ENCODE measurements at regions not wholly inside any gene's neighbourhood (a gene's known extent, or its start where the extent isn't known, plus 50 kb on each side); places are given as distances from the start of the nearest gene placed in this dataset.

- Histone ChIP-seq H3K4me3 (ENCODE audit: low read depth in 1 of 2, low read length in 2 of 2) (no peak overlapping the region), H3K36me3 (ENCODE audit: control insufficient read depth in 2 of 2, insufficient read depth in 2 of 2, low read length in 1 of 2) (no peaks in the 10 kb centered on the region), H3K4me1 (ENCODE audit: control insufficient read depth in 2 of 2, insufficient read depth in 2 of 2, low read length in 1 of 2) (no peaks in the 10 kb centered on the region), H3K27me3 (ENCODE audit: control insufficient read depth in 1 of 2, insufficient read depth in 2 of 2, low read length in 2 of 2) (no peaks in the 10 kb centered on the region), H3K9me3 (ENCODE audit: control insufficient read depth in 2 of 2, insufficient read depth in 1 of 2, low read depth in 1 of 2, low read length in 1 of 2) (no peaks in the 10 kb centered on the region), H3K27ac (ENCODE audit: low read depth in 2 of 2, low read length in 1 of 2) (no peak overlapping the region)
- whole genome bisulfite sequencing, 2 donors, result 87 to 90% methylated on average over 10 of the region's 10 CpGs
These were observed 316.3 kb downstream of the TMEM167A start for GRCh38 chr5:82760856-82761255.

DNA sequence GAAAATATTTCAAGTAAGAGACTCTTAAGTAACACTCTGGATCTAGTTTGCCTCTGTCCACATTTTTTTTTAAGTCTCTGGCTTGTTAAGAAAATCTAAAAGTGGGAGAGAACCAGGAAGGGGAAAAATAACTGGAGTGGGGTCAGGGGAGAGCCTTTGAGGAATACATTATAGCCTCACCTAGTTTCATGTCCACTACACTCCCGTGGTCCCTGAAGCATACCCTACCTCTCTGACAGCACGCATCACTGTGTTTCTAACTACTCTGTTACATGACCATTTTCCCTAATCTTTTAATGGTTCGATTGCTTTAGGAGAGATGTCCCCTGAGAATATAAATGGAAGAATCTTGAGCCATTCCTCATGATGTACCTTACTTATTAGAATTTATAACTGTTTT, 318.3 kb downstream of the TMEM167A start:
- no peaks in the 10 kb centered on the region for H3K9me3 ChIP-seq (ENCODE audit: control insufficient read depth in 2 of 2, insufficient read depth in 1 of 2, low read depth in 1 of 2, low read length in 1 of 2)
- H3K4me3 ChIP-seq (ENCODE audit: low read depth in 1 of 2, low read length in 2 of 2), result no peak overlapping the region
- WGBS, 2 donors, result 82 to 91% methylated on average over 3 of the region's 3 CpGs
- no peaks in the 10 kb centered on the region for H3K27me3 ChIP-seq (ENCODE audit: control insufficient read depth in 1 of 2, insufficient read depth in 2 of 2, low read length in 2 of 2)
- no peaks in the 10 kb centered on the region for H3K36me3 ChIP-seq (ENCODE audit: control insufficient read depth in 2 of 2, insufficient read depth in 2 of 2, low read length in 1 of 2)
- no peak overlapping the region for H3K27ac ChIP-seq (ENCODE audit: low read depth in 2 of 2, low read length in 1 of 2)
- H3K4me1 ChIP-seq (ENCODE audit: control insufficient read depth in 2 of 2, insufficient read depth in 2 of 2, low read length in 1 of 2), result no peaks in the 10 kb centered on the region

DNA sequence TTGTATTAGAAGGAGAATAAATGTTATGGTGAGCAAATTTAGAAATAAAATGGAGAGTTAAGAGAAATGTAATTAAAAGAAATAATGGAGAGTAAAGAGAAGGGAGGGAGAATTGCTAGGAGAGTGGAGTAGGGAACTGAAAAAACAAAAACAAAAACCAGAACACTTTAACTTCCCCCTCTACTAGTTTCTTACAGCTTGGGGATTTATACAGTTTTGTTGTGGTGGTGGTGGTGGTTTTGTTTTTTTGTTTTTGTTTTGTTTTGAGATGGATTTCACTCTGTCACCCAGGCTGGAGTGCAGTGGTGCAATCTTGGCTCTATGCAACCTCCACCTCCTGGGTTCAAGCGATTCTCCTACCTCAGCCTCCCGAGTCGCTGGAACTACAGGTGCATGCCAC, 322.4 kb downstream of the TMEM167A start:
- no peaks in the 10 kb centered on the region for H3K9me3 ChIP-seq (ENCODE audit: control insufficient read depth in 2 of 2, insufficient read depth in 1 of 2, low read depth in 1 of 2, low read length in 1 of 2)
- no peak overlapping the region for H3K4me3 ChIP-seq (ENCODE audit: low read depth in 1 of 2, low read length in 2 of 2)
- H3K27ac ChIP-seq (ENCODE audit: low read depth in 2 of 2, low read length in 1 of 2), result no peak overlapping the region
- WGBS, 2 donors, result 89 to 96% methylated on average over 3 of the region's 3 CpGs
- no peaks in the 10 kb centered on the region for H3K4me1 ChIP-seq (ENCODE audit: control insufficient read depth in 2 of 2, insufficient read depth in 2 of 2, low read length in 1 of 2)
- H3K36me3 ChIP-seq (ENCODE audit: control insufficient read depth in 2 of 2, insufficient read depth in 2 of 2, low read length in 1 of 2), result no peaks in the 10 kb centered on the region
- no peaks in the 10 kb centered on the region for H3K27me3 ChIP-seq (ENCODE audit: control insufficient read depth in 1 of 2, insufficient read depth in 2 of 2, low read length in 2 of 2)

DNA sequence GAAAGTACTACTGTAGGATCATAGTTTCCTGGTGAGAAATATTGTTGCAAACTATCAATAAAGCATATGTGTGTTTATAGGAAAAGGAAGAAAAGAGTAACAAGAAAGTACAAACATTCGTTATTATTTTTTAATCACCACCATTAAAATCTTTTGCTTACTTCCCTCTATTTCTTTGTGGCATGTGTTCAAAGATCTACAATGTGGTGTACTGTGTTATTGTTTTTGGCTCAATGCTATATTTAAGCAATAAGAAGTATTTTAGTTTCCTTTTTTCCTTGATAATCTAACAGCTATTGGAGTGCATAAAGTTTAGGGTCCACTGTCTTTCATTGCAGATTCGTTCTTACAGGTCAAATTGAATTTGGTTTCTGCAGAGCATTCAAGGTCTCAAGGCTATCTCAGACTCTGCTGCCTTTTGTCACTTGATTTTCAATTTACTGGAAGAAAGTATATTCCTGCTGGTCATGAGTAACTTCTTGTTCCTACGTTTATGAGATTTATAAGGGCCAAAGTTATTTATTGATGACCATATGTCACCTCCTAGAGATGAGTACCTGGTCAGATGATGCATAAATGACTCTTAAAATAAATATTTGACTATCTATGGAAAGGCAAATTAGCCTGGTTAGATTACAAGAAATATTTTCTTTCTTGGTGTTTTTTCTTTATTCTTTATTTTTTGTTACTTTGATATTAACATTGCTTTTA, 323.0 kb downstream of the TMEM167A start:
- Histone ChIP-seq H3K4me3 (ENCODE audit: low read depth in 1 of 2, low read length in 2 of 2) (no peak overlapping the region), H3K4me1 (ENCODE audit: control insufficient read depth in 2 of 2, insufficient read depth in 2 of 2, low read length in 1 of 2) (no peaks in the 10 kb centered on the region), H3K27me3 (ENCODE audit: control insufficient read depth in 1 of 2, insufficient read depth in 2 of 2, low read length in 2 of 2) (no peaks in the 10 kb centered on the region), H3K27ac (ENCODE audit: low read depth in 2 of 2, low read length in 1 of 2) (no peak overlapping the region), H3K9me3 (ENCODE audit: control insufficient read depth in 2 of 2, insufficient read depth in 1 of 2, low read depth in 1 of 2, low read length in 1 of 2) (no peaks in the 10 kb centered on the region), H3K36me3 (ENCODE audit: control insufficient read depth in 2 of 2, insufficient read depth in 2 of 2, low read length in 1 of 2) (no peaks in the 10 kb centered on the region)
- 68 to 74% methylated on average over 3 of the region's 3 CpGs for WGBS, 2 donors

DNA sequence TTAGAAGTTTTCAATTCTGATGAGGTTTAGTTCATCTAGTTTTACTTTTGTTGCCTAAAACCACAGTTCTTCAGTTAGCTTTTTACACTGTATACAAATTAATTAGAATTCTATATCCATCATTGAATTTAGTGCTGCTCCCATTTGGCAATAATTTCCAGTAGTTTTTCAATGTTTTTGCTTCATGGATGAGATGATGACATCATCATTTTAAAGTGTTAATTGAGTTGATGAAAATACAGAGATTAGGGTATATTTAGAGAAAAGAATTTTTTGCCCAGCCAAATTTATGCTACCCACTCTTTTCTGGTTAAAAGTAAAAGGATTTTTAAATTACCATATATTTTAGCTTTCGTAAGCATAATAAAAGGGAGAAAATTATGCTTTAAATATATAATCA, 323.8 kb downstream of the TMEM167A start:
- no peaks in the 10 kb centered on the region for H3K27me3 ChIP-seq (ENCODE audit: control insufficient read depth in 1 of 2, insufficient read depth in 2 of 2, low read length in 2 of 2)
- no peak overlapping the region for H3K27ac ChIP-seq (ENCODE audit: low read depth in 2 of 2, low read length in 1 of 2)
- no peak overlapping the region for H3K4me3 ChIP-seq (ENCODE audit: low read depth in 1 of 2, low read length in 2 of 2)
- no peaks in the 10 kb centered on the region for H3K36me3 ChIP-seq (ENCODE audit: control insufficient read depth in 2 of 2, insufficient read depth in 2 of 2, low read length in 1 of 2)
- 90 to 93% methylated on average over 1 of the region's 1 CpG for WGBS, 2 donors
- no peaks in the 10 kb centered on the region for H3K9me3 ChIP-seq (ENCODE audit: control insufficient read depth in 2 of 2, insufficient read depth in 1 of 2, low read depth in 1 of 2, low read length in 1 of 2)
- no peaks in the 10 kb centered on the region for H3K4me1 ChIP-seq (ENCODE audit: control insufficient read depth in 2 of 2, insufficient read depth in 2 of 2, low read length in 1 of 2)

- Histone ChIP-seq H3K4me3 (ENCODE audit: low read depth in 1 of 2, low read length in 2 of 2) (no peak overlapping the region), H3K27me3 (ENCODE audit: control insufficient read depth in 1 of 2, insufficient read depth in 2 of 2, low read length in 2 of 2) (no peaks in the 10 kb centered on the region), H3K9me3 (ENCODE audit: control insufficient read depth in 2 of 2, insufficient read depth in 1 of 2, low read depth in 1 of 2, low read length in 1 of 2) (no peaks in the 10 kb centered on the region), H3K36me3 (ENCODE audit: control insufficient read depth in 2 of 2, insufficient read depth in 2 of 2, low read length in 1 of 2) (no peaks in the 10 kb centered on the region), H3K27ac (ENCODE audit: low read depth in 2 of 2, low read length in 1 of 2) (no peak overlapping the region), H3K4me1 (ENCODE audit: control insufficient read depth in 2 of 2, insufficient read depth in 2 of 2, low read length in 1 of 2) (no peaks in the 10 kb centered on the region)
- WGBS, 2 donors, result 24 to 33% methylated on average over 5 of the region's 5 CpGs
These were observed 327.8 kb downstream of the TMEM167A start for GRCh38 chr5:82749461-82749820.

DNA sequence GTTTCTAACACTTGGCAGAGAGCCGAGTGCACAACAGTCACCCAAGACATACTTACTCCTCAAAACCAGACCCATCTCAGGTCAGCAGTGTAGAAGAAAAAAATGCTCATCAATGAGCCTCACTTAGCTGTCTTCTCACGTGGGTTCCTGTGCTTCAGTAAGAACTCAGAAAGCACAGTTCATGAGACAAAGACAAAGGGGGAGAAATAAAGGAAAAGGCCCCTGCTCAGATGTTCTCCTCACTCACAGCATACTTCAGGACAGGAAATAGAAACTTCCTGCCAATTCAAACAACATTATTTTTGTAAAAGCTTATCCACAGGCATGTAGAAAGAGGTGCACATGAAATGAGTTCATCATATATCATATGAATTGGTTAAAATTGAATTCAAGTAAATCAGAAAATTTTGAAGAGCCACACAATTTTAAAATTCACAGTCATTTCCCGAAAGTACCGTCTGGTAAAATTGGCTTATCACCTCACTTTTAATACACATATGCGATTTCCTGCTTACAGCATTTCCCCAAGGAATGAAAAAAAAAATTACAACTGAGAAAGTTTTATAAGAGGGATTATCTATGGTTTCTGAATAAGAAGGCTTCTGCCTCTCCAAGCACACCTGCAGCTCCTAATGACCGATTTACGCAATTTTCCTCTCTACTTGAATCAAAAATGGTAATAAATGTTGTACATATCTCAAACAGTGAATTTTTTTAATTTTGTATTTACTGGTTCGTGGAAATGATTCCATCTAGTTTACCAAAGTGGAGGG, 328.3 kb downstream of the TMEM167A start:
- no peaks in the 10 kb centered on the region for H3K27me3 ChIP-seq (ENCODE audit: control insufficient read depth in 1 of 2, insufficient read depth in 2 of 2, low read length in 2 of 2)

GRCh38 chr5:82747986-82748385, 329.2 kb downstream of the TMEM167A start:
- WGBS, 2 donors, result 89 to 93% methylated on average over 2 of the region's 2 CpGs
- Histone ChIP-seq H3K4me1 (ENCODE audit: control insufficient read depth in 2 of 2, insufficient read depth in 2 of 2, low read length in 1 of 2) (no peaks in the 10 kb centered on the region), H3K36me3 (ENCODE audit: control insufficient read depth in 2 of 2, insufficient read depth in 2 of 2, low read length in 1 of 2) (no peaks in the 10 kb centered on the region)

More for the DNA sequence above, 328.3 kb downstream of the TMEM167A start:
- H3K36me3 ChIP-seq (ENCODE audit: control insufficient read depth in 2 of 2, insufficient read depth in 2 of 2, low read length in 1 of 2), result no peaks in the 10 kb centered on the region
- H3K27ac ChIP-seq (ENCODE audit: low read depth in 2 of 2, low read length in 1 of 2), result no peak overlapping the region
- no peak overlapping the region for H3K4me3 ChIP-seq (ENCODE audit: low read depth in 1 of 2, low read length in 2 of 2)
- 46 to 47% methylated on average over 8 of the region's 8 CpGs for WGBS, 2 donors
- no peaks in the 10 kb centered on the region for H3K4me1 ChIP-seq (ENCODE audit: control insufficient read depth in 2 of 2, insufficient read depth in 2 of 2, low read length in 1 of 2)
- H3K9me3 ChIP-seq (ENCODE audit: control insufficient read depth in 2 of 2, insufficient read depth in 1 of 2, low read depth in 1 of 2, low read length in 1 of 2), result no peaks in the 10 kb centered on the region

GRCh38 chr5:82745016-82745415, 332.2 kb downstream of the TMEM167A start:
- 70 to 76% methylated on average over 2 of the region's 2 CpGs for WGBS, 2 donors
- no peaks in the 10 kb centered on the region for H3K36me3 ChIP-seq (ENCODE audit: control insufficient read depth in 2 of 2, insufficient read depth in 2 of 2, low read length in 1 of 2)
- no peak overlapping the region for H3K27ac ChIP-seq (ENCODE audit: low read depth in 2 of 2, low read length in 1 of 2)
- no peaks in the 10 kb centered on the region for H3K4me1 ChIP-seq (ENCODE audit: control insufficient read depth in 2 of 2, insufficient read depth in 2 of 2, low read length in 1 of 2)
- H3K27me3 ChIP-seq (ENCODE audit: control insufficient read depth in 1 of 2, insufficient read depth in 2 of 2, low read length in 2 of 2), result no peaks in the 10 kb centered on the region
- H3K9me3 ChIP-seq (ENCODE audit: control insufficient read depth in 2 of 2, insufficient read depth in 1 of 2, low read depth in 1 of 2, low read length in 1 of 2), result no peaks in the 10 kb centered on the region
- H3K4me3 ChIP-seq (ENCODE audit: low read depth in 1 of 2, low read length in 2 of 2), result no peak overlapping the region

More at GRCh38 chr5:82747986-82748385, 329.2 kb downstream of the TMEM167A start:
- Histone ChIP-seq H3K27ac (ENCODE audit: low read depth in 2 of 2, low read length in 1 of 2) (no peak overlapping the region), H3K27me3 (ENCODE audit: control insufficient read depth in 1 of 2, insufficient read depth in 2 of 2, low read length in 2 of 2) (no peaks in the 10 kb centered on the region), H3K9me3 (ENCODE audit: control insufficient read depth in 2 of 2, insufficient read depth in 1 of 2, low read depth in 1 of 2, low read length in 1 of 2) (no peaks in the 10 kb centered on the region), H3K4me3 (ENCODE audit: low read depth in 1 of 2, low read length in 2 of 2) (no peak overlapping the region)
